AG10803 (cell line): ENCODE measurements at regions not wholly inside any gene's neighbourhood (a gene's known extent, or its start where the extent isn't known, plus 50 kb on each side); places are given as distances from the start of the nearest gene placed in this dataset.
"Not testable (repeated sequence)": the region's sequence is repeated elsewhere in the genome, so short reads cannot be mapped to it uniquely, and the experiment has no call there.

ENCODE experiments used
- DNase-seq: peaks from one replicate; pipeline ENCODE4 v3.0.0; 2010; ENCODE audit warnings: low read depth
- H3K4me3 ChIP-seq: 2 replicates; pipeline ENCODE4 v1.5.1; 2011; ENCODE audit warnings: mild to moderate bottlenecking, low read length, control low read depth
- CTCF ChIP-seq: conservative IDR thresholded peaks from 2 replicates; pipeline ENCODE4 v1.5.1; 2011; ENCODE audit warnings: mild to moderate bottlenecking, low read length, control low read depth, inconsistent platforms

DNA sequence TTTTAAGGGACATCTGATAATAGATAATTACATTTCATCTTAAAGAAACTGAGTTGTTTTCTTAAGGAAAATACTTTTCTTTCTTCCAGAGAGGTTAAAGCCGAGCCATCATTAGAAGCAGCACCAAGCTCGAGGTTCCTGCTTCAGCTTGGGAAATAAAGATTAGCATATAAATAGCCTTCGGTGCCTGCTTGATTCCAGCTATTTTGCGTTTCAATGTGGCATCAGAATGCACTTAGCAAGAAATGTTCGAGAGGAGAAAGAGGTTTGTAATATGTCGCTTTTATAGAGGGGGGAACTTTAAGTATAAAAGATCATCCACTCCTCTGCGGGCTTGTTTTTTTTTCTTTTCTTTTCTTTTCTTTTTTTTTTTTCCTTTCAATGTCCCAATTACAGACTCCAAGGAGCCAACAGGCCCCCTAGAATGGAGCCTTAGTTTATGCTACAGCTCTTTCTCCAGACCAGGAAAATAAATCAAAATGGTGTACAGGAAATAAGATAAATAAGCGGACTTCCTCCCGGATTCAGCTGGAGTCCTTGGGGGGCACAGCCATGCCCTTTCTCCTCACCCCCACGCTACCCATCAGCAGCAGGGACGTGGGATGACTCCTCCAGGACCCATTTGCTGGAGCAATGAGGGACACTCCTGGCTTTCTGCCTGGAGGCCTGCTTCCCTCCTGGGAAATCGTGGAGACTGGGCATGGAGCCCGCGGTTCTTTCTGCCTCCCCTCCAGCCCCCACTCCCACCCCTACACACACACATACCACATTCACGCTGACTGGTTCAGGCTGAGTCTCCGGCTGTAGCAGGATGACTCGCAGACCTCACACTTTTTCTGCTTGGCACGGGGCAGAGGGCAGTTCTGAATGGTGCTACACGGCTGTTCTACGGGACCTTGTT lies 131.6 kb downstream of the RRAGC start:
- peak; percentile 60 for DNase-seq
- no peak overlapping the region for H3K4me3 ChIP-seq
- TF ChIP-seq CTCF = no peak

DNA sequence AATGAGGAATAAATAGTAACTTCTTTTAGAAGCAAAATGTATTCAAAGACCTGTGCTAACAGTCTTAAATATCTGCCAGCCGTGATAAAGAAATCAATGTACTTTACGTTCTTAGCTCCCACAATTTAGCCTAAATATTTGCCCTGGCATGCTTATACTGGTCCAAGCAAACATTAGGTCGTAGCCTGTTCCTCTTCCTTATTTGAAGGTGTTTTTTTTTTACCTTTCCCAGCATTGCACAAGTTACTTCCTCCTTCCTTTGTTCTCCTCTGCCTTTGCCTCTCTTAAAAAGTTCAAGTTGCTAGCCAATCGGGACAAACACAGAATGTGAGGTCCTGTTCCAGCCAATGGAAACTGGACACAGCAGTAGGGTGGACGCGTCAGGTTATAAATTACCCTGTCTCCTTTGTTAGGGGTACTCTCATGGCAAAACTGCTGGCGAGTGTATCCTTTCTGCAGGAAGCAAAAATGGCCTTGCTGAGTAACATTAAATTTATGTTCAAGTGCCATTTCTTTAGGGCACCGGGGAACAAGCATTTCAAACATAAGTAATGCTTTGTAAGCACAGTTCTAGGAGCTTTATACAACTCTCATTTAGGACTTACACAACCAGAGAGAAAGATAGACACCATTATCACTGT lies 134.1 kb downstream of the RRAGC start:
- H3K4me3 ChIP-seq, DNase-seq: not testable (repeated sequence)

DNA sequence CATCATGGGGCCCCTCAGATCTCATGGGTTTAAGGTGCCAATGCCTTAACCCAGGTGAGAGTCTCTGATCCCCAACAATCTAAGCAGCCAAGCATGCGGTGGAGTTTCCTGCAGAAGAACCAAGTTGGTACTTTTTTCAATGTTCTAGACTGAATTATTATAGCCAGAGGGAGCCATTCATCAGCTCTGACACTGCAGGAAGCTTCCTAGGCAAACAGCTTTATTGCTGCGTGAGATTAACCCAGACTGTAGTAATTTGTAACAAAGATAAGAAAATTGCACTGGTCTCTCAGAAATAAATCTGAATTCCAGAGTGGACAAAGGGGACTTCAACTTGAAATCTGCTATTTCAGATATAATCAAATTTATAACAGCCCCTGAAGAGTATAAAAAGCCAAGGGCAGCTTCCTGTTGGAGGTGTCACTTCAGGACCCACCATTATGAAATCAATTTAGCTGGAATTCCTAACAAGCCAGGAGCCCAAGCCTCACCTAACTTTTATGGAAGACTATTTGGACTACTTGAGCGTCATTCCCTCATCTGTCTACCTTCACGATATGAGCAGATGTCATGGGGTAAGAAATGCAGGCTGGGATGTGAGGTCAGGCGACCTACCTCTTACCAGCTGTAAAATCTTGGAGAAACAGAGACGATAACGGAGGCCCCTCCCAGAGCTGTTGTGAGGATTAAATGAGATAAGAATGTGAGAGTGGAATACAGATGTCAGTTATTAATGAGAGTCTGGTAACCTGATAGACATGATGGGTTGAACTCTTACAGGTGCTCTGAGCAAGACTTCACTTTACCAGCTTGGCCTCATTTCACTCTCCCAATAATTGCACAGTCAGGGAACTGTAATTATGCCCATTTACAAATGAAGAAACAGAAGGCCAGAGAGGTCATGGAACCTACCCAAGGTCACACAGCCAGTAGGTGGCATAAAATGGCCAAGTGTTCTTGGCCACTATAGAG lies 135.1 kb downstream of the RRAGC start:
- no peak for TF ChIP-seq CTCF
- H3K4me3 ChIP-seq = no peak overlapping the region
- DNase-seq = no peak

- DNase-seq = no peak
- TF ChIP-seq CTCF = no peak
- H3K4me3 ChIP-seq = no peak overlapping the region
These were observed 137.8 kb downstream of the RRAGC start for GRCh38 chr1:38721816-38722215.

DNA sequence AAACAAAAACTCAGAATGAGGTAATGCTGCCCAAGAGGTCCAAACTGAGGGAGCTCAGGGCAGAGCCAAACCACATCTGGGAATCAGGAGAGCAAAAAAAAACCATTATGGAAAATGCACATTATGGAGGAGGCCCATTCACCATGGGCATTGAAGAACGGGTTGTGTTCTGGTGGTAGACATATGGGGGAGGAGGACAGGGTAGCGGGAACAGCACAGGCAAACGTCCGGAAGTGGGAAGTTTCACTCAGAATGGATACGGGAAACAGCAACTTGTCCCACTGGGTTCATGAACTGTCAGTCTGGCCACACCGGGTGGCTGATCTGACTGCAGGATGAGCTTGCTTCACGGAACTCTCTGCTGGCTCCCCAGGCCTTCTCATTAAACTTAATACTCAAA lies 139.7 kb downstream of the RRAGC start:
- TF ChIP-seq CTCF = no peak
- no peak for DNase-seq
- H3K4me3 ChIP-seq = no peak overlapping the region

DNA sequence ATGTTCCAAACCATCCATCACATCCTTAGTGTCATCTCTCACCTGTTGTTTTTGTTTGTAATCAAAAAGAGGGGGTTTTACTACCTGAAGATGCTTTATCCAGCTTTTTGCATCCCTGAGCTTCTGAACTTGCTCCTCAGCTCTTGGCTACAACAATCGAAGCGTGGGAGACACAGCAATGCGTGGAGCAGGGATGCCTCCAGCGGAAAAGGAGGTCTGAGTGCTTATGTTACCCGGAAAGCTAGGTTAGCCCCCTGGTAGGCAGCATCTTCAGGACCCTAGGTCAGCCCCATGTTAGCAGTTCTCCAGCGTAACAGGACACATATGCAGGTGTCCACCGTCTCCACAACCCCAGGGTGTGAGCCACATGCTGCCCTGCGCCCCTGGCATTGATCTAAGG lies 141.5 kb downstream of the RRAGC start:
- DNase-seq = no peak
- H3K4me3 ChIP-seq = no peak overlapping the region
- TF ChIP-seq CTCF = no peak

- no peak for DNase-seq
- TF ChIP-seq CTCF = no peak
- H3K4me3 ChIP-seq = no peak overlapping the region
These were observed 143.3 kb downstream of the RRAGC start for GRCh38 chr1:38716229-38716628.
